ENCODE measurements at regions not wholly inside any gene's neighbourhood (a gene's known extent, or its start where the extent isn't known, plus 50 kb on each side); places are given as distances from the start of the nearest gene placed in this dataset.

- no peaks in the 10 kb centered on the region for H3K36me3 Mint-ChIP-seq (ENCODE audit: low read depth)
- no peak overlapping the region for H3K4me3 Mint-ChIP-seq
- no peak for TF ChIP-seq CTCF (IDR thresholded peaks at IDR 0.05)
- H3K9me3 Mint-ChIP-seq, result no peaks in the 10 kb centered on the region
- no peaks in the 10 kb centered on the region for H3K27me3 Mint-ChIP-seq (ENCODE audit: low read depth, poor library complexity)
- no peak for DNase-seq
- H3K4me1 Mint-ChIP-seq, result no peaks in the 10 kb centered on the region
- peak overlapping the region; percentile 11 for H3K27ac Mint-ChIP-seq
Observed at GRCh38 chr11:25659706-25660105, 672.2 kb upstream of the ANO3 start.

- no peaks in the 10 kb centered on the region for H3K9me3 Mint-ChIP-seq
- TF ChIP-seq CTCF (IDR thresholded peaks at IDR 0.05), result no peak
- no peaks in the 10 kb centered on the region for H3K4me1 Mint-ChIP-seq
- DNase-seq, result no peak
- no peak overlapping the region for H3K4me3 Mint-ChIP-seq
- no peaks in the 10 kb centered on the region for H3K27me3 Mint-ChIP-seq (ENCODE audit: low read depth, poor library complexity)
- H3K36me3 Mint-ChIP-seq (ENCODE audit: low read depth), result no peaks in the 10 kb centered on the region
- no peak overlapping the region for H3K27ac Mint-ChIP-seq
Observed at GRCh38 chr11:25667871-25668270, 664.1 kb upstream of the ANO3 start.

GRCh38 chr11:25691959-25692358, 640.0 kb upstream of the ANO3 start:
- Mint-ChIP-seq H3K36me3 (ENCODE audit: low read depth) (no peaks in the 10 kb centered on the region), H3K27ac (no peak overlapping the region), H3K27me3 (ENCODE audit: low read depth, poor library complexity) (no peaks in the 10 kb centered on the region), H3K4me3 (no peak overlapping the region), H3K9me3 (peaks cover 25% of the 10 kb centered on the region), H3K4me1 (no peaks in the 10 kb centered on the region)
- no peak for DNase-seq
- no peak for TF ChIP-seq CTCF (IDR thresholded peaks at IDR 0.05)

- H3K4me1 Mint-ChIP-seq, result peaks cover 9% of the 10 kb centered on the region
- no peaks in the 10 kb centered on the region for H3K36me3 Mint-ChIP-seq (ENCODE audit: low read depth)
- H3K4me3 Mint-ChIP-seq, result no peak overlapping the region
- H3K27me3 Mint-ChIP-seq (ENCODE audit: low read depth, poor library complexity), result no peaks in the 10 kb centered on the region
- no peaks in the 10 kb centered on the region for H3K9me3 Mint-ChIP-seq
- H3K27ac Mint-ChIP-seq, result no peak overlapping the region
- no peak for TF ChIP-seq CTCF (IDR thresholded peaks at IDR 0.05)
- no peak for DNase-seq
Observed at GRCh38 chr11:25702417-25702816, 629.5 kb upstream of the ANO3 start.

GRCh38 chr11:25710975-25711374, 621.0 kb upstream of the ANO3 start:
- TF ChIP-seq CTCF (IDR thresholded peaks at IDR 0.05), result no peak
- Mint-ChIP-seq H3K27ac (no peak overlapping the region), H3K4me3 (no peak overlapping the region), H3K36me3 (ENCODE audit: low read depth) (no peaks in the 10 kb centered on the region), H3K9me3 (no peaks in the 10 kb centered on the region), H3K27me3 (ENCODE audit: low read depth, poor library complexity) (peaks cover 2% of the 10 kb centered on the region), H3K4me1 (no peaks in the 10 kb centered on the region)
- no peak for DNase-seq

- Mint-ChIP-seq H3K4me3 (no peak overlapping the region), H3K27ac (no peak overlapping the region), H3K36me3 (ENCODE audit: low read depth) (no peaks in the 10 kb centered on the region), H3K27me3 (ENCODE audit: low read depth, poor library complexity) (no peaks in the 10 kb centered on the region), H3K9me3 (peaks cover 38% of the 10 kb centered on the region), H3K4me1 (no peaks in the 10 kb centered on the region)
- no peak for DNase-seq
- TF ChIP-seq CTCF (IDR thresholded peaks at IDR 0.05), result no peak
Observed at GRCh38 chr11:25727944-25728343, 604.0 kb upstream of the ANO3 start.

Data from nephron progenitor cell (in vitro differentiated cells).